Dermis microvascular lymphatic vessel endothelial cell (primary cell): ENCODE measurements at regions not wholly inside any gene's neighbourhood (a gene's known extent, or its start where the extent isn't known, plus 50 kb on each side); places are given as distances from the start of the nearest gene placed in this dataset.

Source experiments
- DNase-seq, 2 donors: peaks; one replicate each; pipeline versions ENCODE4 v3.0.0 to v3.0.0-alpha.2; 2010; ENCODE audit warnings: low read depth in 2 of 2

GRCh38 chr14:94682736-94683135 is 70.5 kb downstream of the SERPINA3 start:
- DNase-seq: no peak

- no peak for DNase-seq
Observed at GRCh38 chr14:94682061-94682516, 69.9 kb downstream of the SERPINA3 start.

GRCh38 chr14:94681300-94682060 is 69.3 kb downstream of the SERPINA3 start:
- DNase-seq: peak in 1 of 2 donors; percentile 49

GRCh38 chr14:94680862-94681288 is 68.7 kb downstream of the SERPINA3 start:
- DNase-seq: no peak

GRCh38 chr14:94679937-94680861 is 68.0 kb downstream of the SERPINA3 start:
- DNase-seq: no peak

- no peak for DNase-seq
Observed at GRCh38 chr14:94679106-94679810, 67.1 kb downstream of the SERPINA3 start.

- no peak for DNase-seq
Observed at GRCh38 chr14:94677747-94678146, 65.6 kb downstream of the SERPINA3 start.

- no peak for DNase-seq
Observed at GRCh38 chr14:94677213-94677612, 65.0 kb downstream of the SERPINA3 start.

GRCh38 chr14:94676495-94677185 is 64.4 kb downstream of the SERPINA3 start:
- peak in 1 of 2 donors; percentile 76 for DNase-seq

- DNase-seq: no peak
Observed at GRCh38 chr14:94675036-94675435, 62.8 kb downstream of the SERPINA3 start.

GRCh38 chr14:94673781-94674231 is 61.6 kb downstream of the SERPINA3 start:
- DNase-seq: peak in 1 of 2 donors; percentile 57
